WTC11 (cell line): ENCODE measurements at regions not wholly inside any gene's neighbourhood (a gene's known extent, or its start where the extent isn't known, plus 50 kb on each side); places are given as distances from the start of the nearest gene placed in this dataset.
A peak's percentile ranks its signal among the peaks of the same experiment; 100 is the strongest.
"Not testable (repeated sequence)": the region's sequence is repeated elsewhere in the genome, so short reads cannot be mapped to it uniquely, and the experiment has no call there.

ENCODE experiments used
- ATAC-seq: fragments of 200-7000 bp; cut with Tn5 transposase; 2 replicates; pipeline ENCODE4 v1.10.0; 2021; ENCODE audit warnings: mild to moderate bottlenecking, moderate library complexity
- CTCF ChIA-PET: fragments of 300-600 bp; sonication (Branson Sonifier 250); formaldehyde crosslinking; loops from one replicate; lab custom pipeline; 2021; ENCODE audit warnings: antibody characterized with exemption; lab: Charles Lee
- POLR2A ChIA-PET: fragments of 350-600 bp; sonication (Branson Sonifier 250); formaldehyde crosslinking; loops from one replicate; lab custom pipeline; 2021; ENCODE audit warnings: antibody characterized with exemption; lab: Charles Lee
- DNase-seq: peaks from one replicate; pipeline ENCODE4 v3.0.0; 2021; ENCODE audit warnings: low spot score
- H3K27ac Mint-ChIP-seq: 2 replicates; pipeline ENCODE4 v1.8.0; 2021; ENCODE audit warnings: mixed read lengths
- H3K27me3 Mint-ChIP-seq: 2 replicates; pipeline ENCODE4 v1.8.0; 2021; ENCODE audit warnings: low read depth, mild to moderate bottlenecking, moderate library complexity, mixed read lengths
- H3K36me3 Mint-ChIP-seq: 2 replicates; pipeline ENCODE4 v1.8.0; 2021; ENCODE audit warnings: mixed read lengths
- H3K4me1 Mint-ChIP-seq: 2 replicates; pipeline ENCODE4 v1.8.0; 2022; ENCODE audit warnings: mixed read lengths
- H3K4me3 Mint-ChIP-seq: 2 replicates; pipeline ENCODE4 v1.8.0; 2021; ENCODE audit warnings: mild to moderate bottlenecking, moderate library complexity, mixed read lengths
- H3K9me3 Mint-ChIP-seq: 2 replicates; pipeline ENCODE4 v1.8.0; 2021; ENCODE audit warnings: mixed read lengths
- CREM ChIP-seq: sonication (generic); formaldehyde crosslinking; IDR thresholded peaks from 2 replicates; pipeline ENCODE4 v1.8.1; 2022; ENCODE audit warnings: mild to moderate bottlenecking, missing genetic modification reagents, moderate library complexity
- FOXK1 ChIP-seq: sonication (generic); formaldehyde crosslinking; IDR thresholded peaks from 2 replicates; pipeline ENCODE4 v1.8.0; 2022; ENCODE audit warnings: mild to moderate bottlenecking, moderate library complexity, missing genetic modification reagents
- NFE2L1 ChIP-seq: sonication (generic); formaldehyde crosslinking; IDR thresholded peaks from 2 replicates; pipeline ENCODE4 v1.8.1; 2023; ENCODE audit warnings: missing genetic modification reagents
- PREB ChIP-seq: sonication (generic); formaldehyde crosslinking; IDR thresholded peaks from 2 replicates; pipeline ENCODE4 v1.8.1; 2022; ENCODE audit warnings: mild to moderate bottlenecking, missing genetic modification reagents, moderate library complexity, borderline replicate concordance
- RORB ChIP-seq: fragments of 250-450 bp; sonication (Bioruptor Pico); IDR thresholded peaks from 2 replicates; pipeline ENCODE4 v1.9.0; 2021; ENCODE audit warnings: mild to moderate bottlenecking
- ZBTB21 ChIP-seq: sonication (generic); formaldehyde crosslinking; IDR thresholded peaks from 2 replicates; pipeline ENCODE4 v1.8.1; 2023; ENCODE audit warnings: mild to moderate bottlenecking, missing genetic modification reagents, borderline replicate concordance
- ZMAT4 ChIP-seq: fragments of 250-450 bp; sonication (Bioruptor Pico); IDR thresholded peaks from 2 replicates; pipeline ENCODE4 v1.9.0; 2021; ENCODE audit warnings: mild to moderate bottlenecking
- ZNF232 ChIP-seq: sonication (generic); formaldehyde crosslinking; IDR thresholded peaks from 2 replicates; pipeline ENCODE4 v1.8.0; 2022; ENCODE audit warnings: mild to moderate bottlenecking, missing genetic modification reagents
- ZNF423 ChIP-seq: fragments of 250-450 bp; sonication (Bioruptor Pico); IDR thresholded peaks from 2 replicates; pipeline ENCODE4 v2.1.2; 2022; ENCODE audit warnings: mild to moderate bottlenecking, moderate library complexity
- TF ChIP-seq, protein P1 (sequence below): fragments of 250-450 bp; sonication (Bioruptor Pico); conservative IDR thresholded peaks from 2 replicates; pipeline ENCODE4 v1.9.0; 2021; ENCODE audit warnings: mild to moderate bottlenecking
- TF ChIP-seq, protein P2 (sequence below): fragments of 200-600 bp; IDR thresholded peaks from 2 replicates; pipeline ENCODE4 v1.8.0; 2022; ENCODE audit warnings: antibody characterized with exemption
- TF ChIP-seq, protein P3 (sequence below): sonication (generic); formaldehyde crosslinking; IDR thresholded peaks from 2 replicates; pipeline ENCODE4 v1.8.1; 2022; ENCODE audit warnings: missing genetic modification reagents, borderline replicate concordance

DNA sequence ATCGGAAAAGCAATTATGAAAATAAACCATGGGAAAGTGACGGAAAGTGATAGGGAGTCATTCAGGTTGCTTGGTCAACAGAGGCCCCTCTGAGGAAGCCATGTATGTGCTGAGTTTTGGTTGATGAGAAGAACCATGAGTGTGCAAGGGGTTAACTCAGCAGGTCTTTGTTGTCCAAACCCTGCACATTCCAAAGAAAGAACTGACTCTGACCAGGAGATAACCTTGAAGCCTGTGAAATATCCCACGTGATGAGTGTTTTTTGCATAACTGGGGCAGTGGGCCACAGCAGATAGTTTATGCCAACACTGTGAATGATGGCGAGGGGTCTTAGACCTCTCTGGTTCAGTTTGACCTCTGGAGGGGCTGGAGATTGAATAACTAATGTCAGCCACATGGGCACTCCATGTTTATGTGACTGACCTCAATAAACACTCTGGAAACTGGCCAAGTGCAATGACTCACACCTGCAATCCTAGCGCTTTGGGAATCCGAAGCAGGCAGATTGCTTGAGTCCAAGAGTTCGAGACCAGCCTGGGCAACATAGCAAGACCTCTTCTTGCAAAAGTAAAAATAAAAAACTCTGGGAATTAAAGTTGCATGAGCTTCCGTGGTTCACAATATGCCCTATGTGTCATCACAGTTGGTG, 154.0 kb upstream of the FOXK1 start:
- DNase-seq, result no peak
- Mint-ChIP-seq H3K36me3 (no peaks in the 10 kb centered on the region), H3K4me3 (no peak overlapping the region), H3K9me3 (0 out of 2 replicates have a peak, but pooled peaks cover 3% of the 10 kb centered on the region), H3K27ac (no peak overlapping the region), H3K4me1 (peaks cover 34% of the 10 kb centered on the region), H3K27me3 (no peaks in the 10 kb centered on the region; the same call in 1 of the 2 replicates)
- TF ChIP-seq RORB (CRISPR knock-in tag) (no peak), ZBTB21 (no peak), FOXK1 (CRISPR knock-in tag) (no peak), NFE2L1 (CRISPR knock-in tag) (no peak), PREB (CRISPR knock-in tag) (no peak)
- TF ChIP-seq, protein P1, sequence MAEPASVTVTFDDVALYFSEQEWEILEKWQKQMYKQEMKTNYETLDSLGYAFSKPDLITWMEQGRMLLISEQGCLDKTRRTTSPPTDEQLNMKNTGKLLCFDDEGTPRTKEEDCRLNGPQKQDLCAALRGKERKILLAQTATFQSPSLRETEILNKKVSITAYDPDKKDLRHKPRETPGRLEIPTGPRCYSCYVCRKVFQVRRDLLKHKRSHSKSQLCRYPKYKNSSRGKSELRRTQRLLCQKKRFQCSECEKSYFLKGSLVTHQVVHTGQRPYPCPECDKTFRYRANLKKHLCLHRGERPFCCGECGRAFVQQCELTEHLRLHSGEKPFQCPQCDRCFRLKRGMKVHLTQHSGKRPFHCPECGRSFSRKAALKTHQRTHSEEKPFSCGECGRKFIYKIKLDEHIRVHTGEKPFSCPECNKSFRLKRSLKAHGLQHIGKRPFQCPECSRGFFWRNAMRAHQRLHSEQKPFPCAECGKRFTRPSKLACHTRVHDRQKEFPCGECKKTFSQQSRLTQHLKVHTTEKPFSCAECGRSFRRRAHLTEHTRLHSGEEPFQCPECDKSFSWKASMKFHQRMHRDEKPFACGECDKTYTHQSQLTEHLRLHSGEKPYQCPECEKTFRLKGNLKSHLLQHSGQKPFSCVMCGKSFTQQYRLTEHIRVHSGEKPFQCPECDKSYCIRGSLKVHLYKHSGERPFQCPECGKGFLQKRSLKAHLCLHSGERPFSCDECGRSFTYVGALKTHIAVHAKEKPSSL, result no peak
- TF ChIP-seq, protein P2, sequence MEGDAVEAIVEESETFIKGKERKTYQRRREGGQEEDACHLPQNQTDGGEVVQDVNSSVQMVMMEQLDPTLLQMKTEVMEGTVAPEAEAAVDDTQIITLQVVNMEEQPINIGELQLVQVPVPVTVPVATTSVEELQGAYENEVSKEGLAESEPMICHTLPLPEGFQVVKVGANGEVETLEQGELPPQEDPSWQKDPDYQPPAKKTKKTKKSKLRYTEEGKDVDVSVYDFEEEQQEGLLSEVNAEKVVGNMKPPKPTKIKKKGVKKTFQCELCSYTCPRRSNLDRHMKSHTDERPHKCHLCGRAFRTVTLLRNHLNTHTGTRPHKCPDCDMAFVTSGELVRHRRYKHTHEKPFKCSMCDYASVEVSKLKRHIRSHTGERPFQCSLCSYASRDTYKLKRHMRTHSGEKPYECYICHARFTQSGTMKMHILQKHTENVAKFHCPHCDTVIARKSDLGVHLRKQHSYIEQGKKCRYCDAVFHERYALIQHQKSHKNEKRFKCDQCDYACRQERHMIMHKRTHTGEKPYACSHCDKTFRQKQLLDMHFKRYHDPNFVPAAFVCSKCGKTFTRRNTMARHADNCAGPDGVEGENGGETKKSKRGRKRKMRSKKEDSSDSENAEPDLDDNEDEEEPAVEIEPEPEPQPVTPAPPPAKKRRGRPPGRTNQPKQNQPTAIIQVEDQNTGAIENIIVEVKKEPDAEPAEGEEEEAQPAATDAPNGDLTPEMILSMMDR, result no peak
- no peak for ATAC-seq
- ChIA-PET POLR2A (no interaction called here), CTCF (interaction anchor here (0.9 kb wide), 1 partner anchor 103 kb away, joined by 3 read pairs; no protein-coding TSS in a partner anchor)

DNA sequence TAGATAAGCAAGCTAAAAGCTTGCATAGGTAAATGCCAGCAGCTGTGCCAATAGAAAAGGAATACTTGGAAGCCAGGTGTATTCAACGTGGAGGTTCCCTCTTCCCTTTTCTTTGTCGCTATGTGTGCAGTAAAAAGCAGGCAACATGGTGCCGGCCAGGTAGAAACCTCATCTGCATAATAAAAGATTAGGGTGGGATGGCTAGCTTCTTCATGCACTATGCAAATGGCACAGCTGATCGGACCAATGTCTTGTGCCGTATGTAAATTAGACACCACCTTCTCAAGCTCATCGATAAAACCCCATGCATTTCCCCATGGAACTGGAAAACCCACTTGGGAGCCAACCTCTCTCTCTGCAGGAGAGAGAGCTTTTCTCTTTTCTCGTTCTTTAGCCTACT, 150.9 kb upstream of the FOXK1 start:
- Mint-ChIP-seq H3K27me3 (no peaks in the 10 kb centered on the region; the same call in 1 of the 2 replicates), H3K4me1 (peaks cover 46% of the 10 kb centered on the region), H3K4me3 (peak overlapping the region; percentile 29), H3K36me3 (no peaks in the 10 kb centered on the region), H3K9me3 (0 out of 2 replicates have a peak, but pooled peaks cover 3% of the 10 kb centered on the region), H3K27ac (peak overlapping the region; percentile 82)
- POLR2A ChIA-PET, result interaction anchor here (0.7 to 0.9 kb wide), 2 partner anchors 28 to 1231 kb away, joined by 3 to 4 read pairs; no protein-coding TSS in a partner anchor
- DNase-seq, result peak; percentile 25
- CTCF ChIA-PET, result interaction anchor here (0.6 to 2.2 kb wide), 7 partner anchors 28 to 1271 kb away, joined by 3 to 10 read pairs (median 4); no protein-coding TSS in a partner anchor
- TF ChIP-seq ZNF423 (0 out of 2 replicates have a peak, but pooled peaks have one; percentile 16), ZNF232 (CRISPR knock-in tag) (no peak)
- peak; percentile 90 for ATAC-seq

- POLR2A ChIA-PET, H3K9me3 Mint-ChIP-seq, CTCF ChIA-PET, H3K27me3 Mint-ChIP-seq, H3K27ac Mint-ChIP-seq, H3K4me3 Mint-ChIP-seq, ATAC-seq, DNase-seq, H3K36me3 Mint-ChIP-seq: not testable (repeated sequence)
- peaks cover 46% of the 10 kb centered on the region for H3K4me1 Mint-ChIP-seq
Measured at GRCh38 chr7:4533339-4533738, 148.8 kb upstream of the FOXK1 start.

DNA sequence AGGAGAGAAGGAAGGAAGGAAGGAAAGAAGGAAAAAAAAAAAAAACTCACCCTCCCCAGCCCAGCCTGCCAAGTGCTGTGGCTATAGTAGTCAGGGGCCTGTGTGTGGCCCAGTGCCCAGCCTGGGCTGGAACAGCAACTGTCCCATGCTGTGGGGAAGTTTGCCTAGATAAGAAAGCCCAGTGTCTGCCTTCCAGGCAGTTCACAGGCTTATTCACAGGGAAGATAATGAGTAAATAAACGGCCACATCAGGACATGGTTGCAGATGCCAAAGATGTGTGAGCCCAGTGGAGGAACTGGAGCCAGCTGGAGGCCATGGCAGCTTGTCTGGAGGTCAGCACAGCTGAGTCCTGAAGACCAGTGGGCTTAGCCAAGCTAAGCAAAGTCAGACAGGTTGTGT, 132.4 kb upstream of the FOXK1 start:
- DNase-seq (no peak), ATAC-seq (no peak)
- POLR2A ChIA-PET, result no interaction called here
- Mint-ChIP-seq H3K27me3 (no peaks in the 10 kb centered on the region; the same call in 1 of the 2 replicates), H3K4me3 (no peak overlapping the region), H3K27ac (no peak overlapping the region), H3K9me3 (peaks cover 19% of the 10 kb centered on the region), H3K4me1 (no peaks in the 10 kb centered on the region), H3K36me3 (no peaks in the 10 kb centered on the region)
- CTCF ChIA-PET, result interaction anchor here (0.6 kb wide), 1 partner anchor 174 kb away, joined by 3 read pairs; no protein-coding TSS in a partner anchor
- TF ChIP-seq CREM (CRISPR knock-in tag) (no peak), ZBTB21 (no peak), ZMAT4 (CRISPR knock-in tag) (no peak)
- TF ChIP-seq, protein P3, sequence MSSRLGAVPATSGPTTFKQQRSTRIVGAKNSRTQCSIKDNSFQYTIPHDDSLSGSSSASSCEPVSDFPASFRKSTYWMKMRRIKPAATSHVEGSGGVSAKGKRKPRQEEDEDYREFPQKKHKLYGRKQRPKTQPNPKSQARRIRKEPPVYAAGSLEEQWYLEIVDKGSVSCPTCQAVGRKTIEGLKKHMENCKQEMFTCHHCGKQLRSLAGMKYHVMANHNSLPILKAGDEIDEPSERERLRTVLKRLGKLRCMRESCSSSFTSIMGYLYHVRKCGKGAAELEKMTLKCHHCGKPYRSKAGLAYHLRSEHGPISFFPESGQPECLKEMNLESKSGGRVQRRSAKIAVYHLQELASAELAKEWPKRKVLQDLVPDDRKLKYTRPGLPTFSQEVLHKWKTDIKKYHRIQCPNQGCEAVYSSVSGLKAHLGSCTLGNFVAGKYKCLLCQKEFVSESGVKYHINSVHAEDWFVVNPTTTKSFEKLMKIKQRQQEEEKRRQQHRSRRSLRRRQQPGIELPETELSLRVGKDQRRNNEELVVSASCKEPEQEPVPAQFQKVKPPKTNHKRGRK, result 0 out of 2 replicates have a peak, but pooled peaks have one; percentile 27
